ENCODE measurements at regions not wholly inside any gene's neighbourhood (a gene's known extent, or its start where the extent isn't known, plus 50 kb on each side); places are given as distances from the start of the nearest gene placed in this dataset.

DNA sequence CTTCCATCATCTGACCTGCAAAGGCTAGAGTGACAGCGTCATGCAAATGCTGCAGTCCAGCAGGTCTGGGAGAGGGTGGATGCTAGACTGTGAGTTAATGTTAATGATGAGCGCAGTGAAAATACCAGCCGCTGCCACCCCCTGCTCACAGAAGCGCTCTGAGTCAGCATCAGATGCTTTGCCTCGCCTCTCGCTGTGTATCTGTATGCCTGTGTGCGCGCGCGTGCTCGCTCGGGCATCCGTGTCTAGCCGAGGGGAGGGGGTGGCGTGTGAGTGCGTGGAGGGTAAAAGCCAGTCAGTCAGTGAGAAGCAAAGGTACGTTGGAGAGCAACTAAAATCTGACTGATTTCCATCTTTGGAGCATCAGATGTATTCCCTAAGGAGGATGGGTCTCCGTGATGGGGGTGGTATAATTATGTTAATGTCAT is 858.7 kb downstream of the USP25 start:
- peaks cover 2% of the 10 kb centered on the region for H3K9me3 Mint-ChIP-seq
- no peak overlapping the region for H3K4me3 Mint-ChIP-seq
- H3K4me1 Mint-ChIP-seq: no peaks in the 10 kb centered on the region
- no peaks in the 10 kb centered on the region for H3K27me3 Mint-ChIP-seq
- no peak for DNase-seq
- H3K27ac Mint-ChIP-seq: no peak overlapping the region
- H3K36me3 Mint-ChIP-seq: no peaks in the 10 kb centered on the region

DNA sequence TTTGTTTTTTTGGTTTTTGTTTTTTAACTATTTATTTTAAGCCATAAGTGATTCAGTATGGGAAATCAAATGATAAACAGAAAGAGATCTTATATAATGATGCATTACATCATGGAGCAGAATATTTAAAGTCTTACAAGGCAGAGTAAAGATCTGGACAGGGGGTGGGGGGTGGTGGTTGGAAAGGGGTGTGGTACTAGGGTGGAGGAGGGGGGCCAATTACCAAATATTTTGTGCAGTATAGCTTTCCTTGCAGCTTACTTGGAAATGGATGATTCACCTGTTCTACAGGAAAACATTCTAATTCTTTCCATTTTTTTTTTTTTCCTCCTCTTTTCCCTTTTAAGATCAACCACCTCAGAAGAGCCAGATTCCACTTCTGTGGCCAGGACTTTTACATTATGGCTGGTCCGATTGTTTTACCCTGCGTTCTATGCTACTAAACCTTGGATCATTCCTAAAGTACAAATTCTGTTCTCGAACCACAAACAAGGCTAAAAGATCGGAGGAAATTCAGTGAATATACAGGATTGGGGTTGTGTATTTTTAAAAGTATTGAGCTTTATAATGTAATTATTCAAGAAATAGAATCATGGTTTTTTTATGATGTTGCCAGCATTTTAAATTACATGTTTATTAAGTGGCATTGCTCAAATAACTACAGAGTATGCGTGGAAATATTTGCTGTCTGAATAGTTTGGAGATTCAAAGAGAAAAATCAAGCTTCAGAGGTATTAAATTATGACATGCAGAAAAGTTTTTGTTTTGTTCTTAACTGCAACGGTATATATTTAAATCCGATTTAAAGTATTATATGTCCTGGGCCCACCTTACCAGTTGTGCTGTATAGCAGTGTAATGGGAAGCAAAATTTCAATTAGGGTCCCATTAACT is 859.5 kb downstream of the USP25 start:
- DNase-seq: no peak
- peaks cover 2% of the 10 kb centered on the region for H3K9me3 Mint-ChIP-seq
- no peaks in the 10 kb centered on the region for H3K27me3 Mint-ChIP-seq
- no peaks in the 10 kb centered on the region for H3K4me1 Mint-ChIP-seq
- H3K27ac Mint-ChIP-seq: no peak overlapping the region
- no peaks in the 10 kb centered on the region for H3K36me3 Mint-ChIP-seq
- H3K4me3 Mint-ChIP-seq: no peak overlapping the region

DNA sequence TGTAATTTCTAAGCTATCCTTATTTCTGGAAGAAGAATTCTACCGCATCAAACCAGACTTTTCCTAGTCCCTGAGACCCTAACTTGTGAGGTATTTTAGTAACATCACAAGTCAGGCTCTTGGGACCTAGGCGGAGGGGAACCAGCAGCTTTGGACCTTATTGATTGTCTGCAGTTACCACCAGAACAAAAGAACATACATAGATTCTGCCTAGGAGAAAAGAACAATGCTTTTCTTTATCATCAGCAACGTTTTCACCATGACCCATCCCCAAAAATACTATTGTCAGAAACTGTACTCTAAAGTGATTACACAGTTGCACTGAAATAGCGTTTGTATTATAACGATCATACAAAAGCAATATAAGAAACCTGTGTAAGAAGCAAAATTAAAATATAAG is 860.4 kb downstream of the USP25 start:
- Mint-ChIP-seq H3K36me3 (no peaks in the 10 kb centered on the region), H3K27ac (no peak overlapping the region), H3K4me1 (no peaks in the 10 kb centered on the region), H3K9me3 (peaks cover 2% of the 10 kb centered on the region), H3K27me3 (no peaks in the 10 kb centered on the region), H3K4me3 (no peak overlapping the region)
- no peak for DNase-seq

DNA sequence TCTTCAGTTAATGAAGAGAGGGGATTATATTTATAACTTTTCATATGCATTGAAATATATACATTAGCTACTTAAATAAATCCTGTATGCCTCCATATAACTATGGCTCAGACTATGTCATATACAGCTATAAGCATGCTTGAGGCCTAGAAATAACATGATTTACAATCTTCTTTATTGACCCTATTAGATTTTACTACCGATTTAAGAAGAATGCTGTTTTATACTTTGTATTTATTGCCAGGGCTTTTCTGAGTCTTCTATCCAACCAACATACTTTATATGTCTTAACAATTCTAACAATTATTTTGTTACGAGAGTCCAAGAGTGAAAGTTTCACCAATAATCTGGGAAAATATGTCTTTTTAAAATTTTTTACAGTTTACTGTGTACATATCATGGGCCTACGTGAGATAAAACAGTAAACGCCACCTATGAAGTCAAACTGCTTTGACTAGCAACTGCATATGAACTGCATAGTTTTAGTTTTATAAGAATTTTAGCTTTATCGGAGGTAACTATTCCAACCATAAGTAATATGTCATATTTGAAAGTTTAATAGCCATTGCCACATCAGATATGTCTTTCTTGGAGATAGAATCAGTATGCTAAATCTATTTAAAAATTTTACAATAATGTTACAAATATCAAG is 861.0 kb downstream of the USP25 start:
- Mint-ChIP-seq H3K9me3 (peaks cover 2% of the 10 kb centered on the region), H3K27me3 (no peaks in the 10 kb centered on the region), H3K4me1 (no peaks in the 10 kb centered on the region), H3K36me3 (no peaks in the 10 kb centered on the region), H3K27ac (no peak overlapping the region), H3K4me3 (no peak overlapping the region)
- DNase-seq: no peak

DNA sequence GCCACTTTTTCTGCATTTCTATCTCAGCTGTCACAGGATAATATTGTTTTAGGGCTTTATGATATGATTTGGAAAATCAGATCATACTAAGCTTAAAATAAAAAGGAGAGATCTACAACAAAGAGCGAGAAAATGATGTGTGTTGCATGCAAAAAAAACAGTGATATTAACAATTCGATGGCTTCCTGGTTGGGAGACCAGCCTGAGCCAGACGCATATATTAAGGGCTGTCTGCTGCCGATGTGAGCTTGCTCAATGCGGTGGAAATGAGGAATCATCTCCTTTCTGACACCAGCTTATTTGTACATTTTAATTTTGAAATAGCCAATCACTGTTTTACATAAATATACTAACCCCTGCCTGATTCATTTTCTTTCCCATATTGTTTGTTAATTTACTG is 862.6 kb downstream of the USP25 start:
- Mint-ChIP-seq H3K4me1 (no peaks in the 10 kb centered on the region), H3K9me3 (peaks cover 3% of the 10 kb centered on the region)
- DNase-seq: no peak

DNA sequence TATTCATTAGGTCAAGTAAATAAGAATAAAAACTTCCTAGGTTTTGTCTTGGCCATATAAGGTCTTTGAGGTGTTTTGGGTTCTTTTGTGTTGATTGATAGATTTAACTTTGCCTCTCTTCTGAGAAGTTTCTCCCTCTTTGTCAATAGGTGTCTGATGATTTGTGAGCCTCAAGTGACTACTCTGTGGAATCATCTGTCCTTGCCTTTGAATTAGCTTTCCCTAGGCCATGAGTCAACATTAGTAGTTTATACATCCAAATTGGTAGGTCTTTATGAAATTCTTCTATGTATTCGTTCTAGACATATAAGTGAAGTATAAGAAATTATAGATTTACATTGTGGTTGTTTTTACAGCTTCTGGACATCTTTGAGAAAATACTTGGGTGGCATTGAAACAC is 864.4 kb downstream of the USP25 start:
- no peak for DNase-seq
- Mint-ChIP-seq H3K4me3 (no peak overlapping the region), H3K27me3 (no peaks in the 10 kb centered on the region), H3K9me3 (peaks cover 3% of the 10 kb centered on the region), H3K36me3 (no peaks in the 10 kb centered on the region), H3K27ac (no peak overlapping the region), H3K4me1 (no peaks in the 10 kb centered on the region)

More for the DNA sequence above, 862.6 kb downstream of the USP25 start:
- no peak overlapping the region for H3K27ac Mint-ChIP-seq
- H3K4me3 Mint-ChIP-seq: no peak overlapping the region
- no peaks in the 10 kb centered on the region for H3K27me3 Mint-ChIP-seq
- H3K36me3 Mint-ChIP-seq: no peaks in the 10 kb centered on the region

DNA sequence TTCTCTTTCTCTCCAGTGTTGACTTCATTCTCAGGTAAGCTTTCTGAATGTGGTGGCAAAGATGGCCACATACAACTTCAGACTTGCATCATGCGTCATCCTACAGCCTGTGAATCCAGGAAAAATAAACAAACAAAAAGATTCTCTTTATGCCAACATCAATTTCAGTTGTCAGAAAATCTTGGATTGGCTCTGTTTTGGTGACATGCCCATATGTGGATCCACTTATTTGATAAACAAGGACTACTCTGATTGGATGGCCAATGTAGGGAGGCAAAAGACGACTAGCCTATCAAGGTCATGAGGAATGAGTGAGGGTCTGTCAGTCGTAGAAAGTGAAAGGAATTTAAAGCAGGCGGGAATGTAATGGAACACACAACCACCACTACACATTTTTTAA is 866.6 kb downstream of the USP25 start:
- Mint-ChIP-seq H3K4me3 (no peak overlapping the region), H3K9me3 (peaks cover 8% of the 10 kb centered on the region)

DNA sequence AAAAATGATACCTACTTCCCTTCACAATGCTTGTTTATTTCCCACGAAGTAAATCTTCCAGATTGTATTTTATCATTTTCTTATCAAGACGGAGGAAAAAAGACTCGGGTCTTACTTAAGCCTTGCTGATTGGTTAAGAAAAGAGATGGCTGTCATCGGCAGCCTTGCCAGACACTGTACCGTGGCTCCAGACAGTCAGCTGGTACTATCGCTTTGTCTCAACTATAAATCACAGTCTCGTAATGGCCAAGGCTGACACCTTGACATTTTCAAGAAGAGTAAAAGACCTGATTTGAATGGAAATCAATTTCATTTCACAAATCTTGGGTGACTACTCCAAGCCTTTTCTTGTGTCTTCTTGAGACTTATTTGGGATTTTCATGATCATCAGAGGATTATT is 868.0 kb downstream of the USP25 start:
- no peaks in the 10 kb centered on the region for H3K4me1 Mint-ChIP-seq
- H3K4me3 Mint-ChIP-seq: no peak overlapping the region
- H3K36me3 Mint-ChIP-seq: no peaks in the 10 kb centered on the region
- no peaks in the 10 kb centered on the region for H3K27me3 Mint-ChIP-seq
- no peak for DNase-seq
- H3K9me3 Mint-ChIP-seq: peaks cover 6% of the 10 kb centered on the region
- H3K27ac Mint-ChIP-seq: no peak overlapping the region

More for the DNA sequence above, 866.6 kb downstream of the USP25 start:
- Mint-ChIP-seq H3K36me3 (no peaks in the 10 kb centered on the region), H3K27ac (no peak overlapping the region), H3K4me1 (no peaks in the 10 kb centered on the region), H3K27me3 (no peaks in the 10 kb centered on the region)
- DNase-seq: no peak

DNA sequence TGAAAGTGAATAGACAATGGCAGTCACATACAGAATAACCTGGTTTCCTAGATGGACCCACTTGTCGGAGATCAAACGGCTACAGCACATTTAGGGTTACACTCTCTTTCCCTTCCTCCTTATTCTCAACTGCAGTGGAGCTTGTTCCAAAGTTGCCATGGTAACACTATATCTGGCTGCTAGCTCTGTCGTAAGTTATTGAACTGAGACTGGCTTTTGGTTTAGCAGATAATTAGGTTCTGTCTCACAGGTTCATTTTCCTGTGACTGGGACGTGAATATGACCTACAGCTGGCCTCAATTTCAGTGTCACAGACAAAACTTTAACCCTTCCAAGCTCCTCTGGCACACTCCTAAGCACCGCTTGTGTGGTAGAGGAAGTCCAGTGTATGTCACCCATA is 875.8 kb downstream of the USP25 start:
- H3K27me3 Mint-ChIP-seq: no peaks in the 10 kb centered on the region
- no peak for DNase-seq
- no peak overlapping the region for H3K27ac Mint-ChIP-seq
- H3K4me3 Mint-ChIP-seq: no peak overlapping the region
- H3K36me3 Mint-ChIP-seq: no peaks in the 10 kb centered on the region
- H3K4me1 Mint-ChIP-seq: no peaks in the 10 kb centered on the region
- H3K9me3 Mint-ChIP-seq: no peaks in the 10 kb centered on the region

DNA sequence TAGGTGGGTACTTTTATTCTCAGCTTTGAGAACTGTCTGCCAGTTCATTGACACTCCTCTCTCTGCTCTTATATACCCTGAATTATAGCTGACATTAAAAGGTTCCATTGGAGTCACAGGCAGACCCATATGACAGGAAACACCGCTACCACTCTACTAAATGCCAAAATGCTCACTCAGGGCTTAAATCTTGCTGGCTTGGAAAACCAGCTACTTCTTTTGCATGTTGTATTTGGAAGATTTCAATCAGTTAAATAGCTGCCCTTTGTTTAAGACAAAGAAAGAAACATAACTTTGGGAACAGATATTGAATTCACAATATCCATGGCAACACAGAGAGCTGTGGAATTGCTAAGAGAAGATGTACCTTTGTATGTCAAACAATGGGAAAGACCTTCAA is 876.5 kb downstream of the USP25 start:
- Mint-ChIP-seq H3K27ac (no peak overlapping the region), H3K27me3 (no peaks in the 10 kb centered on the region), H3K36me3 (no peaks in the 10 kb centered on the region), H3K4me1 (no peaks in the 10 kb centered on the region), H3K4me3 (no peak overlapping the region), H3K9me3 (no peaks in the 10 kb centered on the region)
- no peak for DNase-seq

DNA sequence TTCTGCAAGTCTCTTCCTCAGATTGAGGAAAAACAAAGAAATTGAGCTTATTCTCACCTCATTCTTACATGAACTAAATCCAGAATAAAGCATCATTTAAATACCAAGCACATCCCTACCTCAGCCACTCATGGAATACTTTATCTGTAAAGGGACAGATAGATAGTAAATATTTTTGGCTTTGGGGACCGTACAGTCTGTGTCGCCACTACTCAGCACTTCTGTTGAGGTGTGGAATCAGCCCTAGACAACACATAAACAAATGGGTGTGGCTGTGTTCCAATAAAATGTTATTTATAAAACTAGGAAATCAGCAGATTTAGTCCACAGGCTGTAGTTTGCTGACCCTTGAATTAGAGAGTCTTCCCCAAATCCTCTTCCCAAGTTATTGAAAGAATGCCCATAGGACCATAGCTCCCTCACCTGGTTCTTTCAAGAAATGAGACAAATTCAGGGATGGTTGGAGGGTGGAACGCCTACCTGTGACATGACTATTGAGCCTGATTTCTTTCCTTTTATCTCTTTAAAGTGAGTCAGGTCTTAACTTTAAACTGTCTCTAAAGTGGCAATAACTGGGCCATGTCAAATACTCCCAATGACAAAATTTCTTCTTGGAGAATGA is 878.5 kb downstream of the USP25 start:
- Mint-ChIP-seq H3K4me1 (no peaks in the 10 kb centered on the region), H3K4me3 (no peak overlapping the region), H3K27ac (no peak overlapping the region), H3K36me3 (no peaks in the 10 kb centered on the region), H3K27me3 (no peaks in the 10 kb centered on the region), H3K9me3 (peaks cover 2% of the 10 kb centered on the region)
- DNase-seq: no peak

DNA sequence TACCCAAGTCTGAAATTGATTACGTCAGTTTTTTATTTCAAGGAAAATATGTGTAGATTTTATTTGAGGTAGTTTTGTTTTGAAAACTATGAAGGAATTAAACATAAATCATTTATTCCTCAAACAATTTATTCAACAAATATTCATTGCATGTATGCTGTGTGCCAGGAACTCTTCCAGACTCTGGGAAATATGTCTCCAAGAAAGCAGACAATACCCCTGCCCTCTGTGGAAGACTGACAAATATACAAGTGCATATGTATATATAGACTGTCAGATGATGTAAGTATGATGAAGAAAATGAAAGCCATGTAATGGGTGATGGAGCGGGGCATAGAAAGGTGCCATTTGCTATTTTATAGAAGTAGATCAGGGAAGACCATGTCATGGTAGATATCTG is 889.5 kb downstream of the USP25 start:
- Mint-ChIP-seq H3K27me3 (no peaks in the 10 kb centered on the region), H3K27ac (no peak overlapping the region), H3K4me3 (no peak overlapping the region), H3K4me1 (no peaks in the 10 kb centered on the region), H3K36me3 (no peaks in the 10 kb centered on the region), H3K9me3 (peaks cover 2% of the 10 kb centered on the region)
- no peak for DNase-seq

DNA sequence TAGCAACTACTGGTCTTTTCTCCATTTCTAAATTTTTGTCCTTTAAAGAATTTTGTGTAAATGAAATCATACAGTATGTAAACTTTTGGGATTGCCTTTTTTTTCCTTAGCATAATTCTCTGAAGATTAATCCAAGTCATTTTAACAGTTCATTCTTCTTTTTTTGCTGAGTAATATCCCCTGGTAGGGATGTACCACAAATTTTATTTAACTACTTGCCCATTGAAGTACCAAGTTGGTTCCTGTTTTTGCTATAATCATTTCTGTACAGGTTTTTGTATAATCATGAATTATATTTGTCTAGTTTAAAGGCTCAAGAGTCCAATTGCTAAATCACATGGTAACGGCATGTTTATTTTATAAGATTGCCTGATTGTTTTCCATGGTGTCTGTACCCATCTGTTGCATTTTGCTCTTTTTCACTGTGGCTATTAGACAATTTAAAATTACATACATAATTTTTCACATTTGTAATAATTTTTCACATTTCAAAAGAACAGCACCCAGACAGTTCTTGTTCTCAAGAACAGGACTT is 891.1 kb downstream of the USP25 start:
- no peak for DNase-seq
- no peaks in the 10 kb centered on the region for H3K36me3 Mint-ChIP-seq
- peaks cover 2% of the 10 kb centered on the region for H3K9me3 Mint-ChIP-seq
- H3K4me3 Mint-ChIP-seq: no peak overlapping the region
- no peaks in the 10 kb centered on the region for H3K27me3 Mint-ChIP-seq
- H3K27ac Mint-ChIP-seq: no peak overlapping the region
- H3K4me1 Mint-ChIP-seq: no peaks in the 10 kb centered on the region

DNA sequence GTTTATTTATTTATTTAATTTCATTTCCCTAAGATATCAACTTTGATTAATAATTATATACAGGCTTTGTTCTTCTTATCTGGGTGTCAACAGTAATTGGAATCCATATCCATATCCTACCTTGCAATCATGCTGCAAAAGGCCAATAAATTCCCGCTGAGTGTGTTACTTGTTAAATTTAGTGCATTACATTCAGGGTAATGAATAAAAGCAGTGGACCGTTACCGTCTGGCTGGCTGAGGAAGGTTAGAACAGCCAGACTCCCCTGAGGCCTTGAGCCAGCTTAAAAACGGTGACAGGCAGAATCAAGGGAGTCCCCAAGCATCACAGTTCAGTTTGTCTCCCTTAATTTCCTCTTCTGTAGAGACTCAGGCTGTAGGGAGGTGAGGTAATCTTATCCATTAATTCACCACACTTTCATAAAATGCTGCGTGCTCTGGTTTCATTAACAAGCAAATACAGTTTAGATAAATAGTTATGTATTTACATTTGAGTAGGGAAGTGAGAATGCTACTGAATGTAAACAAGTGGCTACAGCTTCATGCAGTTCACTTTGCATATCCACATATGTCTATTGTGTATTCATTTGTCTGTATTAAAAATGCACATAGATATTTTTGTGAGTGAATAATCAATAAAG is 888.2 kb upstream of the CXADR start:
- Mint-ChIP-seq H3K4me1 (no peaks in the 10 kb centered on the region), H3K9me3 (no peaks in the 10 kb centered on the region), H3K27me3 (no peaks in the 10 kb centered on the region), H3K36me3 (no peaks in the 10 kb centered on the region), H3K27ac (no peak overlapping the region), H3K4me3 (no peak overlapping the region)
- no peak for DNase-seq

DNA sequence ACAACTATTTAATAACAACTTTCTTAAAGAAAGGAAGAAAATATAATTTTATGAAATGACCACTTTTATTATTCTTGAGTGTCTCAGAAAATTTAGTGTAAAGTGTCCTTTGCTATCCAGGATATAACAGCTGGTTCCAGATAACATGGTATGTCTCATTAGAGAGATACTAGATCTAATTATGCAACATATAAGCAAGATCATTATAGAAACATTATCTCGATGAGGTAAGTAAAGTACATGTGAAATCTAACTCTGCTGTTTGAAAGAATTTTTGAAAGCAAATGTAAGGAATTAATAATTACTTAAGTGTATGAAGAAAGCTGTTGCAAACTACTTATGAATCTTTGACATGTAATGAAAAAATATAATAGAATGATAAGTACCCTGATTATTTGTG is 887.4 kb upstream of the CXADR start:
- no peaks in the 10 kb centered on the region for H3K27me3 Mint-ChIP-seq

More for the DNA sequence above, 887.4 kb upstream of the CXADR start:
- Mint-ChIP-seq H3K9me3 (no peaks in the 10 kb centered on the region), H3K4me3 (no peak overlapping the region), H3K4me1 (no peaks in the 10 kb centered on the region), H3K27ac (no peak overlapping the region), H3K36me3 (no peaks in the 10 kb centered on the region)
- DNase-seq: no peak

Measured in activated naive CD8-positive, alpha-beta T cell treated with anti-CD3 and anti-CD28 coated beads for 36 hours (primary cell).